NCI-H1436 treated with DMSO at 0.1 percent for 48 hours (cell line): ENCODE measurements at regions not wholly inside any gene's neighbourhood (a gene's known extent, or its start where the extent isn't known, plus 50 kb on each side); places are given as distances from the start of the nearest gene placed in this dataset.
"Not testable (repeated sequence)": the region's sequence is repeated elsewhere in the genome, so short reads cannot be mapped to it uniquely, and the experiment has no call there.

Source experiments
- DNase-seq: peaks from one replicate; lab custom pipeline; 2025; lab: John Stamatoyannopoulos, UW

DNA sequence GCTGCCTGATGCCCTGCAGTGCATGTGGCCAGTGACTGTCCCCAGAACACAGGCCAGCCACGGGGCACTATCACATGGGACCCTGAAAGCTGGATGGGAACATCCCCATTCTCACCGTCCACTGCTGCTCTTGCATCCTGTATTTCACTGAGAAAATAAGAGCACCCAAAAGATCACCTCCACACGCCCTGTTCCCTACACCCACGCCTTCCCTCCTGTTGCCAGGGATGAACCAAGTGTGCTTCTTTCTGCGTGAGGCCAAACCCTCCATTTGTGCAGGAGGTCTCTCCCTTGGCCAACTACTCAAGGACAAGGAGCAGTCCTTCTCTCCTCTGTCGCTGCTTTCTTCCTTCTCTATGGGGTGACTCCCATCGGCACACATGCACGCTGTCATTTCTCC lies 118.3 kb downstream of the LRRC37A3 start:
- not testable (repeated sequence) for DNase-seq

DNA sequence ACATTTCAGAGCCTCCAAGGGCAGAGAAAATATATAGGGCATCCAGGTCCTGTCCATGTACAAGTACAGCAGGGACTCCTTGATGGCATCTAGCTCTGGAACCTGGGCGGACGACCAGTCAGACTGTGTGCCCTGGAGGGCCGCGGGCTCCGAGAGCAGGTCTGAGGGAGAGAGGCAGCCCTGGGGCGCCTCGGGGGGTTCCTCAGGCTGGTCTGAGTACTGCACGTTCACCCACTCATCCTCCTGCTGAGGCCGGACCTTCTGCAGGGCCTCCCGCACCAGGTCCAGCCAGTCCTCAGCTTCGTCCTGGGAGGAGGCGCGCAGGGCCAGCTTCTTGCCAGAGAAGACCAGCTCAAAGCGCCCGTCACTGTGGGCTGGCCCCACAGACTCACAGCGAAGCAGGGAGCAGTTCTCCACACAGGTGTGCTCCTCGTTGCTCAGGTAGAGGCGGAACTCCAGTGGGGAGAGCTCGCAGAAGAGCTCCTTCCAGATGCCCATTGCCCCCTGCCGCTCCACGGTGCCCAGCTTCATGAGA lies 118.8 kb downstream of the LRRC37A3 start:
- not testable (repeated sequence) for DNase-seq

DNA sequence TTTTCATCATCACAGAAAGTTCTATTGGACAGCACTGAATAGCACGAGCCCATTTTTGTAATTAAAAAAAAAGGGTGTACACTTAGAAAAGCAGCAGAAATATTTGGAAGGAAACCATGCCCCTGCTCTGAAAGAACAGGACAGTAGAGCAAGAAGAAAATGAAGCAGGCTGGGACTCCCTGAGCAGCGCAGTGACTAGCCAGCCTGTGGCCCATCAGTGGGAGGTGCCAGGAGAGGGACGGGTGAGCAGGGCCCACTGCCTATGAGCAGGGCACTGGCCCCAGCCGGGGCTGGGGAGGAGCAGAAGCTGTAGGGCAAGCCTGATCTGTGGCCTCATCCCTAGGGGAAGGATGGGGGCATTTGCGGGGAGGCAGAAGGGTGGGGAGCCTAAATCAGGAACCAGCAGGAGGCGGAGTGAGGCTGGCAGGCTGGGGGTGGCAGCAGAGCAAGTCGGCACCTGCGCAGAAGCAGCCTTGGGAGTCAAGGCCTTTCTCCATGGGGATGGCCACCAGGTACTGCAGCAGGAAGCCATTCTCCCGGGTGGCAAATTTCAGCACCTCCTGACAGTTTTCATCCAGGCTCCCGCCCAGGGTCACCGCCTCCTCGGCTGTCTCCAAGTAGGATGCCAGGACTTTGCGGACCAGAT lies 119.6 kb downstream of the LRRC37A3 start:
- DNase-seq, result not testable (repeated sequence)

DNA sequence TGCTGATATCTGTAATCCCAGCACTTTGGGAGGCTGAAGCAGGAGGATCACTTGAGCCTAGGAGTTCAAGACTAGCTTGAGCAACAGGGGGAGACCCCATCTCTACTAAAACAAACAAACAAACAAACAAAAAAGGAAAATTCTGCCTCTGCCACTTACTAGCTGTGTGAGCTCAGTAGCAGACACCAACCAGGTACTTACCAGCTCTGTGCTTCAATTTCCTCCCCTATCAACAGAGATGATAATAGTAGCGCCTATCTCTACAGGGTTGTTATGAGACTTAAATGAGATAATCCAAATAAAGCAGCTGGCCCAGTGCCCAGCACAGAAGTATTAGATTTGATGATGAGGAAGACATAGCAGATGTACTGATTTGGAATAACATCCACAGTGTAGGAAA lies 120.3 kb downstream of the LRRC37A3 start:
- not testable (repeated sequence) for DNase-seq

DNA sequence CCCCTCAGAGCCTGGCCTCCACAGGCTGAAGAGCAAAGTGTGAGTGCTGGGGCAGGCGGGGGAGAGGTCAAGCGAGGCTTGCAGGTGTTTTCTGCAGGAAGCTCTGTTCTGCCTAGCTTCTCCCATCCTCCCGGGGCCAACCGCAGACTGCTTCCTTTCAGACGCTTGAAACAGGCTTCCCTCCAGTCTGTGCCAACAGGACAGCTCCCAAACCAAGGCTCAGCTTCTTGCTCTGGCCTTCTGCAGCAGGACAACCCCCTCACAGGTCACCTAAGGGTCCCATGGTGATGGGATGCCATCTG lies 120.8 kb downstream of the LRRC37A3 start:
- DNase-seq, result not testable (repeated sequence)

DNA sequence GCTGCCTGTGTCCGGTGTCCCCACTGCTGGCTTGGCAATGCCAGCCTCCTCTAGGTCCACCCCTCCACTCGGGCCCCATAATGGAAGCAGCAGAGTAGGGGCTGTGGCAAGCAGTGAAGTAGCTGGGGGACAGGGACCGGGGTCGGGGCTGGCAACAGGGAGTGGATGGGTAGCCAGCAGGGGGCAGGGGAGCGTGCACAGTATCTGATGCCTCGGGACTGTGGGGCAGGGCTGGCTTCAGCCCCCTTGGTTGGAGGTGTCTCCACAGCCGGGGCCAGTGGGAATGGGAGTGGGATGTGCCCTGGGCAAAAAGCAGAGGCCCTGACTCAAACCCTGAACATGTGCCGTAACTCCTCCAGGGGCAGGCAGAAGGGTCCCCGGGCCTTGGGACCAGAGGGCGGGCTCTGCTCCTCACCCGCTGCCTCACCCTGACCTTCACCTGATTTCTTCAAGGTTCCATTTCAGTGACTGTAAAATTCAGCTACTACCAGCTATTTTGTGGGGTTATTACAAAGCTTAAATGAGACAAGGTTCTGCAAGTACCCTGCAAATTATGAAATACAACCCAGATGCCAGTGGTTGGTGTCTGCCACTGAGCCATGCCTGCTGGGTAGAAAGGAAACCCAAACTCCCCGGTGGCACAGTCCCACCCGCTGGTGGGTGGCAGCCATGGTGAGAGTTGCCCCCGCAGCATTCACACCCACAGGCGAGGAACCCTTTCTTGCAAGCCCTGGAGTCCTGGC lies 121.4 kb downstream of the LRRC37A3 start:
- DNase-seq, result not testable (repeated sequence)

DNA sequence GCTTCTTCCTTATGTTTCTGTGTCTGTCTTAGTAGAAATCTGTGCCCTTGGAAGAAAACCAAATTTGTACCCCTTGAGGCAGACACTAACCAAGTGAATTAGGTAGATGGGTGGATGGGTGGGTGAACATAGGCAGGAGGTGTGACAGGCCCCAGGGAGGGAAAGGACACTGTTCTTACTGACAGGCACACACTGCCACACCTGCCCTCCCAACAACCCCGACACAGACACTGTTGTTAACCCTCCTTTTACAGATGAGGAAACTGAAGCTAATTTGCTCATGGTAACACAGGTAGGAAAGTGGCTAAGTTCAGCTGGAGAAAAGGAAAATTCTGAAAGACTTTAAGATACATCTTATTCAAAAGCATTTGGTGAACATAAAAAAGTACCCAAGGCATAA lies 123.9 kb downstream of the LRRC37A3 start:
- not testable (repeated sequence) for DNase-seq

DNA sequence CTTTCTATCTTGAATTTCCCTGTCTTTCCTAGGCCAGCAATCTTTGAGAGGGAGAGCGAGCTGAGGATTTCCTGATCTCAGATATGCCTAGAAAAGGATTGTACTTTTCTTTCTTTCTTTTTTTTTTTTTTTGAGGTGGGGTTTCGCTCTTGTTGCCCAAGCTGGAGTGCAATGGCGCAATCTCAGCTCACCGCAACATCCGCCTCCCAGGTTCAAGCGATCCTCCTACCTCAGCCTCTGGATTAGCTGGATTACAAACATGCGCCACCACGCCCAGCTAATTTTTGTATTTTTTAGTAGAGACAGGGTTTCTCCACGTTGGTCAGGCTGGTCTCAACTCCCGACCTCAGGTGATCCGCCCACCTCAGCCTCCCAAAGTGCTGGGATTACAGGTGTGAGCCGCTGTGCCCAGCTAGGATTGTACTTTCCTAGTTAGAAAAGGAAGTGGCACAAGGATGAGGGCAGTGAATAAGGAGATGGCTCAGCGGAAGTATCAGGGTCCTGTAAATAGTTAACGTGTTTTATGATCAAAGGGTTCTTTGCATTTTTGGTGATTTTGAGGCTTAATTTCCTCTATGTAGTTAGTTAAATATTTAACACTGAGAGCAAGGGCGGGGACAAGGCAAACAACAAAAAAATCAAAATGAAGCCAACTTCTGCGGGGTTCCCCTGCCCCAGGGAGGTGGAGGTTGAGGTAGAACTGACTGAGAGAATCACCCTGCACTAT lies 124.6 kb downstream of the LRRC37A3 start:
- DNase-seq, result not testable (repeated sequence)

DNA sequence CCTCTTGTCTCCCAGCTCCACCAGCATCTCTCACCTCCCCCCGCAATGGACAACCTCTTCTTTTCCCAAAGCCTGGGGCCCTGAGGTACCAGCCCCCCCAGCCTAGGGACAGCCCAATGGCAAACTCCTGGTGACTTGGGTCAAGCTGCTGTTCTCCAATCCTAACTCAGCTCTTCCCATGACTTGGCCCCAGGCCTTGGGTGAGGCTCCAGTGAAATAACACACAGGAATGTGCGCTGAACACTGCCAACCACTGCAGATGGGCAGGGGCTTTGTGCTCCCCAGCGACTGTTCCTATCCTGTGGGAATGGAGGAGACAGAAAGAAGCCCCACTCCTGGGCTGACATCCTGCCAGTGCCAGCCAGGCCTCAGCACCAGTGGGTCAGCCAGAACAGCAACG lies 125.2 kb downstream of the LRRC37A3 start:
- not testable (repeated sequence) for DNase-seq

DNA sequence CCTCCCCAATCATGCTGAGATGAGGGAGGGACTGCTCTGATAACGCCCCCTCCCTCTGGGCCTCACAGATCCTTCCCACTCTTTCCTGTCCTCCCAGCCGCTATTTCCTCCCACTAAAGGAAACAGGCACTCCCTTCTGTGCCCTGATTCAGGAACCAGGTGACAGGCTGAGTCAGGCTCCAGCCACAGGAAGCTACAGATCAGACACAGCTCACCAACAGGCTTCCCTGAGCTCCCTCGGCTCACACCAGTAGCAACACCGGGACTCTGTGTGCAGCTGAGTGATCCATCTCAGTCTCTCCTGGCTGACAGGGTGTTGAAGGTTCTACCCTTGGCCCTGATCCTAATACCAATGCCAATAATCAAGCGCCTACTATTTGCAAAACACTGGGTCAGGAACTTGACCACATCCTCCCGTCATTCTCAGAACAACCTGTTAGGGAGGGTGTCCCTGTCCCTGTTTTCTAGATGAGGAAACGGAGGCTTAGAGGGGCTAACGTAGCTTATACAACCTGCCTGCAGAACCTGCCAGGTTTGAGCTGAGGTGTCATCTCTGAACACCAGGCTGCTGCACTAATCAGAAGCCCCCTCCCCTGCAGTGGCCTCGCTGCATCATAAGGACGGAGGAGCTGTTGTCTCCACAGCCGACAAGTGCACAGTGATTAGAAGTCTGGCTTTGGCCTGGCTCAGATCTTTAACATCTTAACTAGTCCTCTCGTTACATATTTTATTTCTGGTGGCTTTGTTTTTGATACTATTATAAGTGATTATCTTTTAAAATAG lies 126.3 kb downstream of the LRRC37A3 start:
- DNase-seq, result not testable (repeated sequence)

DNA sequence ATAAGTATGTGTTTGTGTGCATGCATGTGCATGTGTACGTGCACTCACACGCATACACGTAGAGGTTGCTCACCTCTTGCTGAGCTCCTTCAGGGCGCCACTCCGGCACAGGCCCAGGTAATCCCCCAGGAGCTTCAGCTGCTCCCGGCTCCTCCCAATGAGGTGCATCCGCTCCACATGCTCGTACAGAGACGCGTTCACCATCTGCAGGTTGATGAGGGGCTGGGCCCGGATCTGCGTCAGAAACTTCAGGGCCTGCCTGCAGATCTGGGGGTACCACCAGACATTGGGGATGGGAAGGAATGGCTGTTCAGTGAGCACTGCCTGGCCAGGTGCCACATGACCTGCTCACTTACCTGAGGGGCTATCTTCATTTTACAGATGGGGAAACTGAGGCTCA lies 127.0 kb downstream of the LRRC37A3 start:
- not testable (repeated sequence) for DNase-seq

DNA sequence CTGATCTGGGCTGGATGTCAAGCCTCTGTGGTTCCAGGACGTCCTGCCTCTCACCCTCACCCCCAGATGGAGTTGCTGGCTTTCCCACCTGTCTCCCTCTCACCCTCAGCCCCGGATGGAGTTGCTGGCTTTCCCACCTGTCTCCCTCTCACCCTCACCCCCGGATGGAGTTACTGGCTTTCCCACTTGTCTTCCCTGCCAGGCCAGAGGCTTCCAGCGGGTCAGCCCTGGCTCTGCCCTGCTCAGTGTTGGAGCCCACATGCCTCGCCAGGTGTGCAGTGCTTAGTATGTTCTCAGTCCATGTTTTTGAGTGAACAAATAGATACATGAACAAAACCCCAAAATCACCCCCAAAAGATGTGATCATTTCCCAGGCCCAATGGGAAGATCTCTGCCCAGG lies 127.6 kb downstream of the LRRC37A3 start:
- not testable (repeated sequence) for DNase-seq

DNA sequence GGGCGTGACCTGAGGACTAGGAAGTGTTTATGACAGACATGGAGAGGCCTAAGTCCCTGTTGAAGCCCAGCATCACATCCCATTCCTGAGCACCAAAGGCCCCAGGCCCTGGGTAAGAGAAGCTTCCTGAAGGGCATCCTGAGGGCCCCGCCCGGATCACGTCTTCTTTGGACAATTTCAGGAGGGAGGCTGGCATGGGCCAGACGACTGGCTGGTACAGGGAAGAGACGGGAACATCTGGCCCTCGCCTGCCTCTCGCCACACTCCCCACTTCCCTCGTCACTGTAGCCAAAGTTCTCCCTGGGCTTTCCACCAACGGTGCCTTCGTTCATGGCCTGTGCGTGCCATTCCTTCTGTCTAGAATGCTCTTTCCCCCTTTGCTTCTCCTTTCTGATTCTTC lies 128.1 kb downstream of the LRRC37A3 start:
- not testable (repeated sequence) for DNase-seq

DNA sequence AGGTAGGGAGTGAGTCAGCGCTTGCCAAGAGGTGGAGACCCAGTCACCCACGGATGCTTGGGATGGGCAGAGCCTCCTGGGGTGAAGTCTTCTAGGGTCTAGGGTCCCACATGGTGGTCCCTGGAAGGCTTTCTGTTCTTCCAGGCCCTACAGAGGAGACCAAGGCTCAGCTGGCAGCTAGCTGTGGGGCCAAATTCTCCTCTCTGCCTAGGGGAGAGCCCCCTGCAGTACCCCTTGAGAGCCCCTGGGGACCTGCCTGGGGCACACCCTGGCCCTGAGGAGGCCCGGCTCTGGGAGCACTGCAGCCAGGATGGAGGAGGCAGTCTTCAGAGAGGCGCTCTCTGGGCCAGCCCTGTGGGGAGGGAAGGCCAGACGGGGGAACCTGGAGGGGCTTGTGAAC lies 128.6 kb upstream of the SMURF2 start:
- not testable (repeated sequence) for DNase-seq

DNA sequence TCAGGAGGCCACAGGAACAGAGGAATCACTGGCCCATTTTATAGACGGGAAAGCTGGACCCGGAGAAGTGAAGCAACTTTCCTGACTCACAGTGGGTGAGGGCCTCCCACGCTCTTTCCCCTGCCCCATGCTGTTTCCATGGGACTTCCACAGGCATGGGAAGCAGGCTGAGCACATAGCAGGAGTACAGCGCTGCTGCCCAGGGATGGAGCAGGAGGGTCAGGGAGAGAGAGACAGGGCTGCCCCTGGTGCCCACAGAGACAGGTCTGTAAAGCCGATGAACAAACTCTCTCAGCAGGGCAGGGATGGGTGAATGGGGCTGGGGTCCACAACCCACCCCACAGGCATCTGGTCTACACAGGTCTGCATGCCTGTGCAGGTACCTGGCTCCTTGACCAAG lies 128.1 kb upstream of the SMURF2 start:
- not testable (repeated sequence) for DNase-seq

DNA sequence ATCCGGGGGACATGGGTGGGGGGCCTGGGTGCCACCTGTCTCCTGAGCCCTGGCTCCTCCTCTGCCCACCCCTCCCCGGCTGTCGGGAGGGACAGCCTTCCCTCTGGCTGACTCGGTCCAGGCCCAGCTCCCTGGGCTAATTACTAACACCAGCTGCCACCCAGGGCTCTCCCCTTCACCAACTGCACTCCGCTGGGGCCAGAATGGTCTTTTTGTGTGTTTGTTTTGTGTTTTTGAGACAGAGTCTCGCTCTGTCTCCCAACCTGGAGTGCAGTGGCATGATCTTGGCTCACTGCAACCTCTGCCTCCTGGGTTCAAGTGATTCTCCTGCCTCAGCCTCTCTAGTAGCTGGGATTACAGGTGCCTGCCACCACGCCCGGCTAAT lies 126.9 kb upstream of the SMURF2 start:
- not testable (repeated sequence) for DNase-seq

DNA sequence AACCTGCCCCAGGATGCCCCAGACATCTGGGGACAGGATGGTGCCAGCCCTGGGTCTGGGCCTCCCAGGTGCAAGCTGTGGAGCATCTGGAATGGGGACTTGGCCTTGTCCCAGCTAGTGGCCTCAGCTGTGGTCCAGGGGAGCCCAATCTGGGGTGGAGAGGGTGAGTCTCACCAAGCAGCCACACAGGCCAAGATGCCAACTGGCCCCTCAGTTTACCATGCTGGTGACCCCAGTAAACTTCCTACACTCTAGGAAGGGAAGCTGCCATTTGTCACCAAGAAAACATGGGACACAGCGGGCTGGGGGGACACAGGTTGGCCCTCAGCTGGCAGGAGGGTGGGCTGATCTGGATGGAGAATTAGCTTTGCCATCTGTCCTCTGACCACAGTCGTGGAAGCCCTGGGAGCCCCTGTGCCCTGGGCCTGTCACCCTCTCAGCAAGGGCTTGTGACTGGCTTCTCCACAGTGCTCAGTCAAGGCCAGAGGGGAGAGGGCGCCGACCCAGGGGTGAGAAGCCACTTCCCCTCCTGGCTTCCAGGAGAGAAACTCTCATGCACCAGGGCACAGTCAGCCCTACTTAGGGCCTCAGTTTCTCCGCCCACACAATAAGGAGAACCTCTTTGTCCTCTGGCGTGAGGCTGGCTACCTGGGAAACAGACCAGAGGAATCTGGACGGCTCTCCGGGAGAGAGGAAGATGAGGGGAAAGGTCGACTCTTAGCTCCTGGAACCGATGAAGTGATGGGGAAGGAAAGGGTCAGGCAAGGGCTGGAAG lies 126.4 kb upstream of the SMURF2 start:
- DNase-seq, result no peak

DNA sequence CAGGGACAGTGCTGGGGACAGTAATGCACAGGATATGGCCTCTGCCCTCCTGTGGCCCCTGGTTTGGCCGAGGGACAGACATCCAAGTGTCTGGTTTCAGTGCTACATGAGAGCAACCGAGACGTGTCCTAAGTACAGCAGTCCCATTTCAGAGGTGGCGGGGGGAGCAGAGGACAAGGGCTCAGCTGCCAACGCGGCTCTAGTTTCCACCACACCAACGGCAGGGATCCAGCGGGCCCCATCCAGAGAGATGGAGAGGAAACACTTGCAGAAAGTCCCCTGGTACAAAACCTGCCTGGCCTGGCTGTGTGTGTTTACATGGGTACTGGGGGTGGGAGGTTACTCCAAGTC lies 125.8 kb upstream of the SMURF2 start:
- DNase-seq, result no peak

DNA sequence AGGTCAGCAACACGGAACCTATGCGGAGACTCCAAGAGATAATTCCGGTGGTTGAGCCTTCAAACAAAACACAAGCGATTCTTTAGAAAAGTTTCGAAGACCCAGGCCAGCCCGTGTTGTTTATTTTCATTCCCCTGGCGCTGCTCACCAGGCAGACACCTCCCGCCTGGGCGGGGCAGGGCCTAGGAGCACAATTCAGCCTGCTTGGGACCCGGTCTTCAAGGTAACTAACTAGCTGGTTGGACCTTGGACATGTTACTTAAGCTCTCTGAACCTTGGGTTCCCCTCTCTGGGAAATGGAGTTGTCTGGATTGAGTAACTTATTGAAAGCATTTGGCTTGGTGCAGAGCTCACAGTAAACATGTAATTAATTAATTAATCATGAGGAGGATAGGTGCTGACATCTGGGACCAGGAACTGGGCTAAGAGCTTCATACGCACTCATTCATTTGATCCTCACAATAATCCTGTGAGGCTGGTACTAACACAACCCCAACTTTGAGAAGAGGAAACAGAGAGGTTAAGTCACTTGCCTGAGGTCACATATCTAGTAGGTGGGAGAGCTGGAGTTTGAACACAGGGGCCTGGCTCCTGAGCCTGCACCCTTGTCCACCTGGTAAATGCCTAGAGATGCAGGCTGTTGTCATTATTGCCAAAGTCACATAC lies 125.3 kb upstream of the SMURF2 start:
- no peak for DNase-seq

DNA sequence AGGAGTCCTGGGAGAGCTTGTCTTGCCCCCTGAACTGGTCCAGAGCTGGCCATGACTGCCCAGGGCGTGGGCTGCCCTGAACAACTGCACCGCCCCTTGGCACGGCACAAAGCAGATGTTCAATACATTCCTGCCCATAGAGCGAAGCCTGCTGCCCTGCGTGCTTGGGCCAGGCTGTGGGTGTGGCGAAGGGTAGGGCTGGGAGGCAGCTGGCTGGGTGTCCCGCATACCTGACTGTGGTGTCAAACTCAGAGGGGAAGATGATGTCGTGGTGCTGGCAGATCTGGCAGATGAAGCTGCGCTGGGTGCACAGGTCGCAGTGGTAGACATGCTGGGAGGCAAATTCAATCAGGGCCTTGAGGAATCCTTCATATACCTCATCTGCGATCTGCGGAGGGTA lies 124.2 kb upstream of the SMURF2 start:
- DNase-seq, result no peak

DNA sequence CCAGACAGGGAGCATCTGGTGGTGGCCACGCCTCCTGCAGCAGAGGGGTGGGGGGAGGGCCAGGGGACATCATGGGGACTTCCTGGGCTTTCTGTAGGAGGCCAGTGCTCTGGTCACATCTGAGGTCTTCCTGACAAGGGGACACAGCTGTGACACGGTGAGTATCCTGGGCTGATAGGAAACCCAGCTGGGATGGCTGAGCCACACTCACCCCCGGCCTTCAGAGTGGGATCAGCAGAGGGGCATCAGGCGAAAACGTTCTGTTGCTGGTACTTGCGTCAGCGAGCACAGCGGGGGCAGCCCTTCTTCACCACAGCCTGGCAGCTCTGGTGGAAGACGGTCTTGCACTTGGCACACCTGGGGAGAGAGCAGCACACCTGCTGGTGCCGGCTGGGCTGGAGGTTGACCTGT lies 122.9 kb upstream of the SMURF2 start:
- no peak for DNase-seq
